GM19035 (cell line): ENCODE measurements at regions not wholly inside any gene's neighbourhood (a gene's known extent, or its start where the extent isn't known, plus 50 kb on each side); places are given as distances from the start of the nearest gene placed in this dataset.

ENCODE experiments used
- ATAC-seq: cut with Tn5 transposase; IDR thresholded peaks from one replicate; pipeline ENCODE4 v1.9.1; 2021; ENCODE audit not compliant: unreplicated experiment

DNA sequence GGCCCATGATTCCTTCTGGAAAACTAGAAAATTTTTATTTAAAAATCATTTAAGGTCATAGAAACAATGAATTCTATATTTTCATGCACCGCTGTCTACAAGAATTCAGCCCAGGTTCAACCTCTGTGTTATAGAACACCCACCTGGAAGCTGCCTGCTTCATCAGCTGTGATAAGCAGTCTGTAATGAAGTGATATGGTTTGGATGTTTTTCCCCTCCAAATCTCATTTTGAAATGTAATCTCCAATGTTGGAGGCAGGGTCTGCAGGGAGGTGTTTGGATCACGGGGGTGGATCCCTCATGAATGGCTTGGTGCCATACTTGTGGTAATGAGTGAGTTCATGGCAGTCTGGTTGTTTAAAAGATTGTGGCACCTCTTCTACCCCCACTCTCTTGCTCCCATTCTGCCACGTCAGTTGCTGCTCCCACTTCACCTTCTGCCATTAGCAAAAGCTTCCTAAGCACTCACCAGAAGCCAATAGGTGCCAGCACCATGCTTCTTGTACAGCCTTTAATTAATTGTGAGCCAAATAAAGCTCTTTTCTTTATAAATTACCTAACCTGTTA lies 55.6 kb downstream of the MRPL32 start:
- no peak for ATAC-seq

DNA sequence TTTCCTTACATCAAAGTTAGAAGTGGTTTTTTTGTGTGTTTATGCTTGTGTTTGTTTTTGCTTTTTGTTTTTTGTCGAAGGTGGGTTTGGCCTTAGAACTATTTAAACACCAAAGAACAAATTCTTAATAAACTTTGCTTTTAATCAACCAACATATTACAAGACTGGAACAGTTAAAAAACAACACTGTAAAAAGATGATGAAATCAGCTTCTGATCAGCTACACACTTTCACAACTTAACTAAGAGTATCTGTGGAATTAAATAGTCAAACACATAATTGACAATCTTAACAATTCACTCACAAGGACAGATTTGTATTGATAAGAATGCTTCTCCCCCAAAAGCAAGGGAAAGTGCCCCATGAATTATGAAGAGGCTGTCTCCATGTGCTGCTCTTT lies 58.8 kb downstream of the MRPL32 start:
- ATAC-seq, result no peak

DNA sequence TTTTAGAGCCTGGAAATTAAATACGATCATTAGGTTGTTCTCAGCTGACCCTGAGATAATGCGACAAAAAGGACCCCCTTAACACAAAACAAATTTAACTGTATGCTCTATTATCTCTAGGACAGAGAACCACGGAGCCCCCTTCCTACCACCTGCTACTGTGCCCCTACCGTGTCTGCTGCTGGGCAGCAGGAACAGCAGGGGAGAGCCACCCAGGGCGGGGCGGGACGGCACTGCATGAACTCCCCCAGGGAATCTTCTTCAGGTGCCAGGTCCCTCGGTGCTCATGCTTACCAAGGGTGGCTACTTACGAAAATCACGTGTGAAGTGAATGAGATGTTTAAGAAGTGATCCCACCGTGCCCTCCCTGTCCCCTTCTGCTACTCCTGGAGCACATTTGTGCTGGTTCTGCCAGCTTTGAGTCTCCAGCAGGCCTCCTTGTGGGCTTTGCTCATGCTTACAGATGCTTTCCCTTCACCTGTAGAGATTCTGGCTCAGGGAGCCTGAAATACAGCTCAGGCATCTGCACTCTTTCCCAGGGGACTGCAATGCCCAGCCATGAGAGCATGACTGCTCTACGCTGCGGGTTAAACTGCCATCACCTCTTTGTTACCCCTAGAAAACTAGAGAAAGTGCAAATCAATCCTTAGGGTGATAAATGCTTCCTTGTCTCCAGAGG lies 59.9 kb downstream of the MRPL32 start:
- no peak for ATAC-seq

DNA sequence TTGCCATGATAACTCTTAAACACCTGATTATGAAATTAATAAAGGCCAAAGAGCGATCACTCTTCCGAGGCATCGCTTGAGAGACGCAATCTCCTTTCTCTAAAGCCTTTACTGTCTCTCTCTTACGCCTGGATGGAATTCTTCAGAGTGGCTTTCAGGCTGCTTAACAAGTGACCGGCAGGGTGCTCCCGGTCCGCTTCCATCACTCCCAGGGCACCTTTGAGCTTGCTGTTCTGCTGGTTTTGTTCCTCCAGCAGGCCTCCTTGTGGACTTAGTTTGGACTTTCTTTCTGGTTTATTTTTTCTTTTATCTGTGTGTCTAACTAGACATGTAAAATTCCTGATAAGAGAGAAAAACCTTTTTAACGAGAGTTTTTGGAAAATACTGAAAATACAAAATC lies 60.9 kb downstream of the MRPL32 start:
- ATAC-seq, result no peak

DNA sequence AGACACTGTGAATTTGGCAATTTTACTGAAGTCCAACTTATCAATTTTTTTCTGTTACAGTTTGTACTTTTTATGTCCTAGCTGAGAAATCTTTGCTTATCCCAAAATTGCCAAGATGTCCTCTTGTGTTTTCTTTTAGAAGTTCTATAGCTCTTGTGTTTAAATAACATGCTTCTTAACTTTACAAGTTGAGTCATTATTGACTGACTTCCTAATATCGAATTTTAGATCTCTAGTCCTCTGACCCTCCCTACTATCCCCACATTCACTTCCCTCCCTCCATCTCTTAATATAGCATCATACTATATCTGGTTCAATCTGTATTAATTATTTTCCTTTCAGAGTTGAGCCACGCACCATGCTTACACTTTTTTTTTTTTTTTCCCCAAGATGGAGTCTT lies 61.9 kb downstream of the MRPL32 start:
- ATAC-seq, result no peak

DNA sequence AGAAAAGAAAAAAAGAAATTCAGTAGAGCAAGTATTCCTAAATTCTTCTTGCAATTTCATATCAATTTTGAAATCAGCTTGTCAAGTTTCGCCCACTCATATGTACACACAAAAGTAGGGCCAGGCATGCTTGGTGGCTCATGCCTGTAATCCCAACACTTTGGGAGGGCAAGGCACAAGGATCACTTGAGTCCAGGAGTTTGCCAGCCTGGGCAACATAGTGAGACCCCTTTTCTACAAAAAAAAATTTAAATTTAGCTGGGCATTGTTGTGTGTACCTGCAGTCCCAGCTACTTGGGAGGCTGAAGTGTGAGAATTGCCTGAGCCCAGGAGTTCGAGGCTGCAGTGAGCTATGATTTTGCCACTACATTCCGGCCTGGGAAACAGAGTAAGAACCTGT lies 65.4 kb downstream of the MRPL32 start:
- ATAC-seq, result no peak

DNA sequence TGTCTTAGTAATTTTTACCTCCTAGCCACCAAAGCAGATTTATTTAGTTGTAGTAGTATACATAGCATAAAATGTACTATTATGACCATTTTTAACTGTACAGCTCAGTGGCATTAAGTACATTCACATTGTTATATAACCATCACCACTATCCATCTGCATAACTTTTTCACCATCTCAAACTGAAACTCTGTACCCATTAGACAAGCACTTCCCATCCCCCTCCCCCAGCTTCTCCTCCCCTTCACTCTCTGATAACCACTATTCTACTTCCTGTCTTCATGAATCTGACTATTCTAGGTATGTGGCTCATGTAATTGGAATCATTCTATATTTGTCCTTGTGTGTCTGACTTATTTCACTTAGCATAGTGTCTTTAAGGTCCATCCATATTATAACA lies 71.9 kb downstream of the MRPL32 start:
- no peak for ATAC-seq

DNA sequence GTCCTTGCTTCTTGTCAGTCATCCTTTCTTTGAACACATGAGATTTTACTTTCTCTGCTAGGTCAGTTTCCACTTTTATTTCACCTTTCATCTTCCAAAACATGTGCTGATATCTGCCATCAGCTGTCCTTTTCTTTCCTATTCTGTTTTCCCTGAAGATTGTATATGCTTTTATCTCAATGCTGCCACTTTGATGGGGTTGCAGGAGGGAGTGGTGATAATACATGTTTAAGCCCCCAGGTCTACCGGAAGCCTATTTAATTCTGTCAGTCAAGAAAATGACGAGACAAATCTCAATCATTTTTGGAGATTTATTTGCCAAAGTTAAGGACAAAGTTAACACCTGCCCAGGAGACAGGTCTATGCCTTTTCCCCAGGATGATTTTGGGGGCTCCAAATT lies 73.8 kb downstream of the MRPL32 start:
- no peak for ATAC-seq

DNA sequence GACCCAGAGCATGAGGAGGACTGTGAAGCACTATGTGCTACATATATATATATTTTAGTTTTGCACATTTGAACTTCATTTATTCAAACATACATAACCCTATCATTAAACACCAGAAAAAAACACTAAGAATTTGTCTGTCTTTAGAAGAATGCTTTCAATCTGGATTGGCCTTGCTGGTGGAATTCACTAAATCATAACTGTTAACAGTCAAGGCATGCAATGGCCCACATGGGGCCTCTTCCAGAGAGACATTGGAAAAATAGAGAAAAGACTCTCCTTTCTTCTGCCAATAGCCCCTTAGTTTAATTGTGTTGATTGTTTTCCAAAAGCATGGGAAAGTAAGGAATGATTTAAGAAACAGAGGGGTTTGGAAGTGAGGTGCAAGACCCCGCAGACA lies 77.9 kb downstream of the MRPL32 start:
- ATAC-seq, result no peak

DNA sequence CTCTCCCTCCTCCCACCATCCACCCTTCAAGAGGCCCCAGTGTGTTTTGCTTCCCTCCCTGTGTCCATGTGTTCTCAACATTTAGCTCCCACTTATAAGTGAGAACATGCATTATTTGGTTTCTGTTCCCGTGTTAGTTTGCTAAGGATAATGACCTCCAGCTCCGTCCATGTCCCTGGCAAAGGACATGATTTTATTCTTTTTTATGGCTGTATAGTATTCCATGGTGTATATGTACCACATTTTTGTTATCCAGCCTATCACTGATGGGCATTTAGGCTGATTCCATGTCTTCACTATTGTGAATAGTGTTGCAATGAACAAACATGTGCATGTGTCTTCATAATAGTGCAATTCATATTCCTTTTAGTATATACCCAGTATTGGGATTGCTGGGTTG lies 79.7 kb downstream of the MRPL32 start:
- ATAC-seq, result no peak

DNA sequence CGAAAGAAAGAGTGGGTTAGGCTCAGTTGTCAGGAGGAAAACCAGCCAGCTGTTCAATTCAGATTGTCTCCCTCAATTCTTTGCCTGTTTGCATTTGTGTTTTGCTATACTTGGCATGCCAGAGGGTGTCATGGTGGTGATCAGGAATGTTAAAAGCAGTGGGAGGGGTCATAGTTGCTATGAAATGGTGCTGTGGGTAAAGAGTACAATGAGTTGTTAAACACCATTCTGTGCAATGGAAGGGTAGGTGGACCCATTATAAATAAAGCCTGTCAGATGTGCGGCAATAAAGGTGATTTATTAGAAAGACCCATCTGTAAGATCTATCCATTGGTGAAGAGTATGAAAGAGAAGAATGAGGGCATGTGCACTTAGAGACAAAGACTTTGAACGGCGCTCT lies 82.2 kb downstream of the MRPL32 start:
- ATAC-seq, result no peak

DNA sequence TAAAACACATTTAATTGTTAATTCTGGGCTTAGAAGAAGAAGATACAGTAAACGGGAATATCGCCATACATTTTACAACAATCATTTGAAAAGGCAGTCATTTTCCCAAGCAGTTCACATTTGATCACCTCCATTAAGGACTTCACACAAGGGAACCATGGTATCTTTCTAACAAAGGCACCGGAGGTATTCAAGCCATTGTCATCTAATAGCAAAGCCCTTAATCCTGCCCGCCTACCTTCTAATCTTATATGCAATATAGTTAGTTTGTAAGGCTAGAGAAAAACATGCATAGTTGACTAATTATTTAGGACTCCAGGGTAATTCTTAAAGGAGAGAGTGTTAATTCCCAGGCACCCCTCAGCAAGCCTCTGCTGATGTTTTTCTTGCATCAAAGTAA lies 83.1 kb downstream of the MRPL32 start:
- ATAC-seq, result no peak

DNA sequence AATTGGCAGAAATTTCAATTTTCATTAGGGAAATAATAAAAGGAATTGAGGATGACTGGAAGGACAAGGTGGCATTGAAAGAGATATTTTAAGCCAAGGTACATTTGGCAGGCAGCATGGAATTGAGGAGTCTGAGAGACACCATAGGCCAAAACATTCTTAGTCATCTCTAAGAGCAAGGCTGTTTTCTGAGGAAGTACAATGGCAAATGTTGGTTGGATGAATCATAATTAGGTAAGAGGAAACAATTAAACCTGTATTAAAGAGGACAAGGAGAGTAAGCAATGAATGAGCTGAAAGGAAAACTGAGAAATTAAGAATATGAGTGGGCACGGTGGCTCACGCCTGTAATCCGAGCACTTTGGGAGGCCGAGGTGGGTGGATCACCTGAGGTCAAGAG lies 86.3 kb downstream of the MRPL32 start:
- no peak for ATAC-seq

DNA sequence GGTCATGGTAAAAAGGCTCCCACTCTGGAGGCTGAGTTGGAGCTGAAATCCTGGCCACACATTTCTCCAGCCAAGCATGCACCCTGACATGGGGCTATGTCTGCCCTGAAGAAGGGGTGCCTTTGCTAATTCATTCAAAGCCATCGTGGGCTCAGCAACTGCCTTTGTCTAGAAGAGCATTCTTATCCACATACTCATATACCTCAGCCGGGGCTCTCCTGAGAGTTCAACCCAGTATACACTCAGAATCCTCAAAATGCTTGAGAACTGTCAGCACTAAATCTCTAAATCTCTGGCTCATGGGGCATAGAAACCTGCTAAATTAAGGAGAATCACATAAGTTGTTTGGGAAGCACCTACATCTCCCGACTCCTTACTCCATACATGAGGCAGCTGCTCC lies 89.3 kb downstream of the MRPL32 start:
- no peak for ATAC-seq

DNA sequence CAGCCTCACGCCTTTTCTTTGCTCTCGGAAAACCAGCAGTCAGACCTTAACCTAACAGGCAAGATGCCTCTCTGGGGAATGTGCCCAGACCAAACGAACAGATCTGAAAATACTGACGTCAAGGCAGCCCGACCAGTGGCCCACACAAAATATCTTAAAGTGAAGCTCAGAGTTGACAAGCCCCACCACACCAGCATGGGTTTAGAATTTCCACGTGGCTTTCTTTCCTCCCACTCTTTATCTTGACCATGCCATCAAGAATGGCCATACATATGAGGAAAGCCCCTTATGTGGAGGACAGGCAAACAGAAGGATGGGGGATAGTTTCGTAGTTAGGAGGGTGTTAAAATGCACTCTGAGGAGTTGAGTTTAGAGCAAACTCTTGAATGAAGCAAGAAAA lies 89.8 kb downstream of the MRPL32 start:
- no peak for ATAC-seq

DNA sequence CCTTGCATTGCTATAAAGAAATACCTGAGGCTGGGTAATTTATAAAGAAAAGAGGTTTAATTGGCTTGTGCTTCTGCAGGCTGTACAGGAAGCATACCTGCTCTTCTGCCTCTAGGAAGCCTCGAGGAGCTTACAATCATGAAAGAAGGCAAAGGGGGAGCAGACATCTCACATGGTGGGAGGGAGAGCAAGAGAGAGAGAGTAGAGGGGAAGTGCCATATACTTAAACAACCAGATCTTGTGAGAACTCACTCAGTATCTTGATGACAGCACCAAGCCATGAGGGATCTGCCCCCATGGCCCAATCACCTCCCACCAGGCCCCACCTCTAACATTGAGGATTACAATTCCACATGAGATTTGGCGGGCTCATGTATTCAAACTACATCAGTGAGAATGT lies 79.1 kb upstream of the HECW1 start:
- no peak for ATAC-seq

DNA sequence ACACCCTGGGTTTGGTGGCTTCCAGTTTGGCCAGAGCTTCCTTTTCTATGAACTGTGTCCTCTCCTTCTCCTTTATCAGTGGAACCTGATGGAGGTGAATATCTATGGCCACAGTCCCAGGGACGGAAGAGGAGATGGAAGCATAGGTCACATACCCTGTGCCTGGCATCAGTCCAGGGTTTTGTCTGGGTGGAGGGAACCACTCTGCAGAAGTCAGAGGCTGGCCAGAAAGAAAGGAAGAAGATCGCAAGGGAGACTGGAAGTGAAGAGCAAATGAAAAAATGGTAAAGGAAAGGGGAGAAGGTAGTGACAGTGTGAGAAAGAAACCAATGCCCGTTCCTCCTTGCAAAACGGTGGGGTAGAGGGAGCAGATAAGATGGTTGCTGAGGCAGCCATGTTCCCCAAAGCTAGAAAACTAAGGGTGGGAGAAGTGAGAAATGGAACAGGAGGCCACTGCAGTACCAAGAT lies 77.9 kb upstream of the HECW1 start:
- ATAC-seq, result no peak

DNA sequence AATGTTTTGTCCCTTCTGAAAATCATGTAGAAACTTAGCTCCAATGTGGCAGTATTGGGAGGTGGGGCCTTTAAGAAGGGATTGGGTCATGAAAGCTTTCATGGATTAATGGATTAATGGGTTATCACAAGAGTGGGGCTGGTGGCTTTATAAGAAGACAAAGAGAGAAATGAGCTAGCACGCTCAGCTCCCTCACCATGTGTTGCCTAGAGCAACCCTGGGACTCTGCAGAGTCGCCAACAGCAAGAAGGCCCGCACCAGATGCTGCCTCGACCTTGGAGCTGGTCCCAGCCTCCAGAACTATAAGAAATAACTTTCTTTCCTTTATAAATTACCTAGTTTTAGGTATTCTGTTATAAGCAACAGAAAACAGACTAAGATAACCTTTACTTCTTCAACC lies 74.9 kb upstream of the HECW1 start:
- ATAC-seq, result no peak

DNA sequence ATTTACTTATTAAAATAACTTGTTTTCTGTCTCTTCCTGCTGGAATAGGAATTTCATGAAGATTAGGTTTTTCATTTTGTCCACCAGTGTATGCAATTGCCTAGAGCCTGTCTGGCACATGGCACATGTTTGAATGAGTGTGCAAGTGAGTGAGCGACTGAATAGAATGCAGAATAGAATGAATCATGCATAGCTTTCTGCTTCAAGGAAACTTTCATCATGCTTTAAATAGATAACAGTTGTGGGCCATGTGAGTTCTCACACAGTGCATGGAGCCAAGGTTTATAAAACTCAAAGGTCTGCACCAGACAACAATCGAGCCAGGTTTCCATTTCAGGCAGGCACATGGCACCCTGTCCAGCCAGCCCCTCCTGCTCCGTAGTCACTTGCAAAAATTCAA lies 74.2 kb upstream of the HECW1 start:
- no peak for ATAC-seq

DNA sequence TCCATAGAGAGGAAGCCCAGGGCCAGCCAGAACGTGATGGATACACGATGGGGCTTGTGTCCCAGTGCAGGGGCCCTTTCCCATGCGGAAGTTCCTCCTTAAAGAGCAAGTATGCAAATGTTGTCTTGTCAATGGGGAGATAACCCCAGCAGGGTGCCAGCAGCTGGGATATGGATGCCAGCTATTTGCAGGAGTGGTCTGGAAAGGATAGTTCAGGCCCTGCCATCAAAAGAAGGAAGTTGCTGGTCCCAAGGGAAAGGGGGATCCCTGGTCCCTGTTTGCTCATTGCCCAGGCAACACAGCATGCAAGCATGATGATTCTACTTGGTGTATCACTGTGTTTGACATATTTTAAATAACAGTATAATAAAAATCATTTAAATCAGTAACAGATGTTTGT lies 73.1 kb upstream of the HECW1 start:
- no peak for ATAC-seq

DNA sequence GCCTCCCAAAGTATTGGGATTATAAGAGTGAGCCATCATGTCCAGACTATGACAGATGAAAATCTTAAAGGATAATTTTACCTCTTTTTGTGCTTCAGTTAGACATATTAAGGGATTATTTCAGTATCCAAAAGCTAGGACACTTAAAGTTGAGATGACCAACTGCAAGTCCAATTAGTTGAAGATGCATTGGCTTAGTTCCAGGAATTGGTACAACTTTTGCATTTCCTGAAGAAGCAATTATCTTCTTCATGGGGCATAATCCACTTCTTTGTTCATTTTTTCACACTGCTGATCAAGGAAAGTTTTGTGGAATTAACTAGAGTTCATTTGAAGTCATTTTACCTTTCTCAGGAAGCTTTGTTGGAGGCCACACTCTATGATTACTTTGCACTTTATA lies 72.0 kb upstream of the HECW1 start:
- no peak for ATAC-seq

DNA sequence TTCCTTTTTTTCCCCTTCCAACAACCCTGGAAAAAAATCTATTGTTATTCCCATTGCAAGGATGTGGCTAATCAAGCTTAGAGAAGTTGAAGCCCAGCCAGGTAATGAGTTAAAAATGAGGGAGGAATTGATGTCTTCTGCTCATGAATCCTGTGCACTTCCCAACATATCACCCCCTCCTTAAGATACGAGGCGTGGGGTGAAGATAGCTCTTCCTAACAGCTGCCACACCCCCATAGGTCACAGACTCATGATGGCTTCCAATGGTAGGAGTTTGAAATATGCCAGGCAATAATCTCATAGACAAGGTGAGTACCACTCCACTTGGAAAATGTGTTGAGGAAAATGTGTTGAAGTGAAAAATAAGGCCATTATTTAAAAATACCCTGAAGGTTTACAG lies 71.3 kb upstream of the HECW1 start:
- no peak for ATAC-seq

DNA sequence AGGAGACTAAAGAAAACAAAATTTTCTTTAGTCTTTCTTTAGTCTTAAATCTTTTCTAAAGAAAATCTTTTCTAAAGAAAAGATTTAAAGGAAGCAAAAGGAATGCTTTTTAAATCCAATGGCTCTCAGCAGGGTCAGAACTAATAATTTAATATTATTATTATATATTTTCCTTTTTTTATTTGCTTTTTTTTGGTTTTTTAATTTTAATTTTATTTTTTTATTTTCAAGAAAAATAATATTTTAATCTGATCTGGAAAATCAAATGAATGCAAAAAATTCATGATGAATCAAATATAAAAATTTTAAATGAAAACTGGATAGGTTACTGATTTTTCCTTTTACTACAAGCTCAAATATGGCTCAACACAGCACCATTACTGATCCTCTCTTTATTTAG lies 70.7 kb upstream of the HECW1 start:
- ATAC-seq, result no peak
